Neural cell (in vitro differentiated cells): ENCODE measurements at regions not wholly inside any gene's neighbourhood (a gene's known extent, or its start where the extent isn't known, plus 50 kb on each side); places are given as distances from the start of the nearest gene placed in this dataset.

Experiments
- H2AFZ ChIP-seq: fragments of 200-600, 300-800 bp; sonication (generic), shearing (Covaris generic); 2 replicates; pipeline ENCODE4 v1.6.0; 2014; ENCODE audit warnings: low read depth, mild to moderate bottlenecking, antibody characterized with exemption, low read length, moderate library complexity
- H3F3A ChIP-seq: fragments of 200-600 bp; shearing (Covaris generic); 2 replicates; pipeline ENCODE4 v1.6.1; 2016; ENCODE audit warnings: mild to moderate bottlenecking, moderate library complexity, mixed read lengths, antibody characterized with exemption, low read length; ENCODE audit not compliant: insufficient read depth, poor library complexity, severe bottlenecking
- H3K27ac ChIP-seq: fragments of 200-600, 300-800 bp; sonication (generic), shearing (Covaris generic); 2 replicates; pipeline ENCODE4 v1.5.1; 2014; ENCODE audit warnings: mild to moderate bottlenecking, low read length, moderate library complexity
- H3K27me3 ChIP-seq: fragments of 300-800, 200-600 bp; sonication (generic), shearing (Covaris generic); 2 replicates; pipeline ENCODE4 v1.6.0; 2014; ENCODE audit warnings: mild to moderate bottlenecking, low read depth, low read length, moderate library complexity; ENCODE audit not compliant: insufficient read depth
- H3K36me3 ChIP-seq: fragments of 300-800, 200-600 bp; sonication (generic), shearing (Covaris generic); 2 replicates; pipeline ENCODE4 v1.5.1; 2014; ENCODE audit warnings: mild to moderate bottlenecking, antibody characterized with exemption, low read length, moderate library complexity; ENCODE audit not compliant: insufficient read depth
- H3K4me2 ChIP-seq: fragments of 300-800, 200-600 bp; sonication (generic), shearing (Covaris generic); 2 replicates; pipeline ENCODE4 v1.6.0; 2014; ENCODE audit warnings: mild to moderate bottlenecking, low read length
- H3K4me3 ChIP-seq: fragments of 300-800, 200-600 bp; sonication (generic), shearing (Covaris generic); 2 replicates; pipeline ENCODE4 v1.5.1; 2014; ENCODE audit warnings: mild to moderate bottlenecking, low read length, moderate library complexity
- H3K79me2 ChIP-seq: fragments of 200-600 bp; shearing (Covaris generic); replicated peaks from 2 replicates; pipeline ENCODE4 v1.6.0; 2014; ENCODE audit warnings: mild to moderate bottlenecking, low read length, moderate library complexity; ENCODE audit not compliant: insufficient read depth
- H3K9ac ChIP-seq: fragments of 300-800, 200-600 bp; sonication (generic), shearing (Covaris generic); 2 replicates; pipeline ENCODE4 v1.6.1; 2016; ENCODE audit warnings: mild to moderate bottlenecking, low read length, mixed read lengths
- H3K9me2 ChIP-seq: fragments of 200-600 bp; shearing (Covaris generic); 2 replicates; pipeline ENCODE4 v1.6.1; 2016; ENCODE audit warnings: mild to moderate bottlenecking, low read length, mixed read lengths; ENCODE audit not compliant: insufficient read depth
- H3K9me3 ChIP-seq: fragments of 200-600, 300-800 bp; sonication (generic), shearing (Covaris generic); 2 replicates; pipeline ENCODE4 v1.6.1; 2016; ENCODE audit warnings: mild to moderate bottlenecking, mixed run types, low read length, moderate library complexity, mixed read lengths
- H4K20me1 ChIP-seq: fragments of 200-600 bp; shearing (Covaris generic); 2 replicates; pipeline ENCODE4 v1.6.1; 2016; ENCODE audit warnings: mild to moderate bottlenecking, mixed run types; ENCODE audit not compliant: insufficient read depth
- CTCF ChIP-seq: fragments of 450-650 bp; IDR thresholded peaks from 2 replicates; pipeline ENCODE4 v1.5.1; 2014; ENCODE audit warnings: antibody characterized with exemption, mild to moderate bottlenecking, moderate library complexity; ENCODE audit not compliant: poor library complexity, severe bottlenecking
- EP300 ChIP-seq: fragments of 450-650 bp; conservative IDR thresholded peaks from 2 replicates; pipeline ENCODE4 v1.6.1; 2014; ENCODE audit warnings: antibody characterized with exemption, mild to moderate bottlenecking, moderate library complexity; ENCODE audit not compliant: poor library complexity, severe bottlenecking
- EZH2 ChIP-seq: fragments of 200-600, 300-800 bp; shearing (Covaris generic), sonication (generic); IDR thresholded peaks from 2 replicates; pipeline ENCODE4 v1.6.1; 2014; ENCODE audit warnings: antibody characterized with exemption, low read length, borderline replicate concordance, mild to moderate bottlenecking; ENCODE audit not compliant: insufficient read depth, poor library complexity, severe bottlenecking
- MXI1 ChIP-seq: fragments of 450-650 bp; conservative IDR thresholded peaks from 2 replicates; pipeline ENCODE4 v1.6.1; 2014; ENCODE audit warnings: antibody characterized with exemption, mild to moderate bottlenecking; ENCODE audit not compliant: poor library complexity, severe bottlenecking
- POLR2AphosphoS5 ChIP-seq: IDR thresholded peaks from 2 replicates; pipeline ENCODE4 v1.6.1; 2012
- RAD21 ChIP-seq: fragments of 450-650 bp; conservative IDR thresholded peaks from 2 replicates; pipeline ENCODE4 v1.6.1; 2014; ENCODE audit warnings: antibody characterized with exemption, mild to moderate bottlenecking, moderate library complexity
- REST ChIP-seq: IDR thresholded peaks from 2 replicates; pipeline ENCODE4 v1.6.1; 2012; ENCODE audit warnings: borderline replicate concordance
- SMC3 ChIP-seq: fragments of 450-650 bp; conservative IDR thresholded peaks from 2 replicates; pipeline ENCODE4 v1.6.1; 2014; ENCODE audit warnings: antibody characterized with exemption, mild to moderate bottlenecking, moderate library complexity; ENCODE audit not compliant: poor library complexity
- TAF1 ChIP-seq: IDR thresholded peaks from 2 replicates; pipeline ENCODE4 v1.6.1; 2012; ENCODE audit warnings: low read depth

DNA sequence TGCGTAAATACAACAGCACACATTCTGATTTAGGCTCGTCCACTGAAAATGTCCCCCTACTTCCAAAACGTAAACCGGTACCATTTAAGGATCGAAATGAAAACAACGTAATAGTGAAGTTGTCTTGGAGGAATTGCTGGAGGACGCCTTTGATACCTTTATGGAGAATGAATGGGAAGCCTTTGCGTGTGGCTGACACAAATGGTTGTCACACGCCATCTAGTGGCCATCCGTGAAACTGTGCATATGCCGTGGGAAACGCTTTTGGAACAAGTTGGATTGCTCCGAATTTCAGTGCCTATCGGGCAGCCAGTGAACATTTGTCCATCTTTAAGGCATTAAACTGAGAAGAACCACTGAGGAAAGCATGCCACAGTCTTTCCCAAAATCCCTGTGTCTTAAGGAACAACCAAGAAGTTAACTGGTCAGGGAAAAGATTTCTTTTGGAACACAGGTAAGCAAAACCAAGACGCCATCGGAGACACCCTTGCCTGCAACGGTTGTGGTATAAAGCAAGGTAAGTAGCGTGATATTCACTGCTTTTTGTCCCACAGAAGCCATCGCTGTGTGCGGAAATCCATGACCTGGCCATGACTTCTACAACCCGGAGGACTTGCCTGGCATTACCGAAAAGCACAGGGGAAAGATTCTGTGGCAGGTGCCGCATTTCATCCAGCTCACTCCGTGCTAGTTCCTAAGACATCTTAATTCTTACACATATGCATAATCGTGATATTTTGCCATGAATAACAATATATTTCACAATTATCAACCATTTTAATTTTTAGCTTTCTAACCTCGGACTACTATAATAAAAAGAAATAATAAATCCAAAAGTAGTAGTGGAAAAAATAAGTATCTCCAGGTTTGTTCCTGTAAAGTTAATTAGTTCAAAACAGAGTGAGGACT is 100.6 kb downstream of the FAM204A start:
- Histone ChIP-seq H3K27ac (no peak overlapping the region), H3K36me3 (no peaks in the 10 kb centered on the region), H3K9ac (no peak overlapping the region), H3K27me3 (no peaks in the 10 kb centered on the region), H3F3A (no peaks in the 10 kb centered on the region), H3K9me2 (no peaks in the 10 kb centered on the region), H3K9me3 (no peaks in the 10 kb centered on the region), H4K20me1 (no peaks in the 10 kb centered on the region), H3K4me2 (no peak overlapping the region), H2AFZ (no peak overlapping the region), H3K4me3 (no peak overlapping the region), H3K79me2 (no peaks in the 10 kb centered on the region)
- TF ChIP-seq EZH2 (no peak), SMC3 (peak; percentile 98), CTCF (peak; percentile 95), POLR2AphosphoS5 (no peak), RAD21 (peak; percentile 96)

DNA sequence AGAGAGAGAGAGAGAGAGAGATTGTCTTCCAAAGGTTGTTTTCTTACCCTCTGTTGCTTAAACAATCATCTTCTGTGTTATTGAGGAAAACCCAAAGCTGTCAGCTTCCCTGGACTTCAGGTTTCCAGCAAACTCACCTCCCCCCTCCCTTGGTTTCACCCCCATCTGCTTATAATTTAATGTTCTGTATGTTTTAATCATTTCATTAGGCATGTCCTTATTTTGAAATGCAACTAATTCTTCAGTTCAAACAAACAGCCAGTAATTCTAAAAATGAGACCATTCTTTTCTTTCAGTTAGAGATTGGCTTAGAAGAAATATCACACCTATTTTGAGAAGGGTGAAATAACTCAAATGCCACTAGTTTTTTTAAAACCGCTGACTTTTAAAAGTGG is 102.9 kb downstream of the FAM204A start:
- H3K27me3 ChIP-seq, result no peaks in the 10 kb centered on the region
- no peak overlapping the region for H3K4me2 ChIP-seq
- no peaks in the 10 kb centered on the region for H3F3A ChIP-seq

More for the DNA sequence above, 102.9 kb downstream of the FAM204A start:
- Histone ChIP-seq H3K27ac (no peak overlapping the region), H4K20me1 (no peaks in the 10 kb centered on the region), H3K36me3 (no peaks in the 10 kb centered on the region), H2AFZ (no peak overlapping the region), H3K4me3 (no peak overlapping the region), H3K9me2 (no peaks in the 10 kb centered on the region), H3K9me3 (no peaks in the 10 kb centered on the region), H3K9ac (no peak overlapping the region), H3K79me2 (no peaks in the 10 kb centered on the region)
- TF ChIP-seq REST (no peak), MXI1 (no peak), EZH2 (no peak), RAD21 (no peak), SMC3 (no peak), CTCF (no peak), EP300 (no peak), TAF1 (no peak), POLR2AphosphoS5 (no peak)
